Activated CD4-positive, alpha-beta memory T cell treated with anti-CD3 and anti-CD28 coated beads, Interleukin-2, amount 10 ng/mL, durations not matched to agents 7 days and 5 days (primary cell): ENCODE measurements at regions not wholly inside any gene's neighbourhood (a gene's known extent, or its start where the extent isn't known, plus 50 kb on each side); places are given as distances from the start of the nearest gene placed in this dataset.
A peak's percentile ranks its signal among the peaks of the same experiment; 100 is the strongest.

Experiments used
- CTCF ChIA-PET: fragments of 350-600 bp; sonication (Branson Sonifier 250); formaldehyde crosslinking; loops from one replicate; lab custom pipeline; 2021; ENCODE audit warnings: antibody characterized with exemption, inconsistent platforms; lab: Charles Lee
- POLR2A ChIA-PET: fragments of 350-600 bp; sonication (Branson Sonifier 250); formaldehyde crosslinking; loops from one replicate; lab custom pipeline; 2021; ENCODE audit warnings: antibody characterized with exemption; lab: Charles Lee
- DNase-seq: peaks from one replicate; pipeline ENCODE4 v3.0.0-alpha.2; 2020
- H3K27ac Mint-ChIP-seq: one replicate; pipeline ENCODE4 v1.8.0; 2021; ENCODE audit warnings: mild to moderate bottlenecking, mixed read lengths
- H3K27me3 Mint-ChIP-seq: one replicate; pipeline ENCODE4 v1.8.0; 2021; ENCODE audit warnings: mixed read lengths
- H3K36me3 Mint-ChIP-seq: one replicate; pipeline ENCODE4 v1.8.0; 2021; ENCODE audit warnings: low read depth, mixed read lengths
- H3K4me1 Mint-ChIP-seq: one replicate; pipeline ENCODE4 v1.8.0; 2021; ENCODE audit warnings: mixed read lengths
- H3K4me3 Mint-ChIP-seq: one replicate; pipeline ENCODE4 v1.8.0; 2021; ENCODE audit warnings: mild to moderate bottlenecking, mixed read lengths
- H3K9me3 Mint-ChIP-seq: one replicate; pipeline ENCODE4 v1.8.0; 2021; ENCODE audit warnings: mixed read lengths

DNA sequence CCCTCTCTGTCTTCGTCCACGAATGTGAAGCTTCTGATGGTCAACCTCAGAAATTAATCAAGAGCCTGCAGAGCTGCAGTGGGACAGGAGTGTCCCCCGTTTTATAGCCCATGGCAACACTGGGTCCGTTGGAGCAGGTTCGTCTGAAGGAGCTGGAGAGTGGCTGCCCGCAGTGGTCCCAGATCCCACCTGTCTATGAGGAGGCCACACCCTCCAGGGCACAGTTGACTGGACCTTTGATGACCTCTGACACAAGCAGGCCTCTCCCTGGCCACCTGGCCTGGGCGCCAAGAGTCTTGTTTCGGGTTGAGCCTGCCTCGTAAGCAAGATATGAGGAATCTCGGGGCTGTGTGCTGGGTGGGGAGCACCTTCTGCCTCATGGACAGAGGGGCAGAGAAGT is 100.7 kb upstream of the SFSWAP start:
- Mint-ChIP-seq H3K27ac (no peak overlapping the region), H3K4me1 (peaks cover 46% of the 10 kb centered on the region), H3K36me3 (peaks cover 10% of the 10 kb centered on the region), H3K27me3 (no peaks in the 10 kb centered on the region), H3K4me3 (no peak overlapping the region), H3K9me3 (peaks cover 3% of the 10 kb centered on the region)
- ChIA-PET CTCF (interaction anchor here (1.0 kb wide), 1 partner anchor 10 kb away, joined by 3 read pairs; no protein-coding TSS in a partner anchor), POLR2A (no interaction called here)
- no peak for DNase-seq

DNA sequence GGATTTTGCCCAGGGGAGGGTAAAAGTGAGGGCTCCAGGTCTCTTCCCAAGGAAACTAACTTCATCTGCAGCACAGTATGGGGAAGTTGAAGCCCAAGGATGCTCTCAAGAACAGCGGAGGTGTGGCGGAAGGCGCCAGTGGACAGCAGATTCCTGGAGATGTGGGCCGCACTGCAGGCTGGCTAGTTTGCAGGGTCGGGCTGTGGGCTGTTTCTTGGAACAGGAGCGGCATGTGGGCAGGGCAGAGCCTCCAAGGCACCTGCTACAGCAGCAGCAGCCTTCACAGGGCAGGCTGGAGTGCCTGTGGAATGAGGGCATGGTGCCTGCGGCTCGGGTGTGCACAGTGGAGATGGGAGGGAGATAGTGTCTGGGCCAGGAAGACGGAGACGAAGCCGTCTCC is 100.0 kb upstream of the SFSWAP start:
- POLR2A ChIA-PET: no interaction called here
- peaks cover 3% of the 10 kb centered on the region for H3K9me3 Mint-ChIP-seq

DNA sequence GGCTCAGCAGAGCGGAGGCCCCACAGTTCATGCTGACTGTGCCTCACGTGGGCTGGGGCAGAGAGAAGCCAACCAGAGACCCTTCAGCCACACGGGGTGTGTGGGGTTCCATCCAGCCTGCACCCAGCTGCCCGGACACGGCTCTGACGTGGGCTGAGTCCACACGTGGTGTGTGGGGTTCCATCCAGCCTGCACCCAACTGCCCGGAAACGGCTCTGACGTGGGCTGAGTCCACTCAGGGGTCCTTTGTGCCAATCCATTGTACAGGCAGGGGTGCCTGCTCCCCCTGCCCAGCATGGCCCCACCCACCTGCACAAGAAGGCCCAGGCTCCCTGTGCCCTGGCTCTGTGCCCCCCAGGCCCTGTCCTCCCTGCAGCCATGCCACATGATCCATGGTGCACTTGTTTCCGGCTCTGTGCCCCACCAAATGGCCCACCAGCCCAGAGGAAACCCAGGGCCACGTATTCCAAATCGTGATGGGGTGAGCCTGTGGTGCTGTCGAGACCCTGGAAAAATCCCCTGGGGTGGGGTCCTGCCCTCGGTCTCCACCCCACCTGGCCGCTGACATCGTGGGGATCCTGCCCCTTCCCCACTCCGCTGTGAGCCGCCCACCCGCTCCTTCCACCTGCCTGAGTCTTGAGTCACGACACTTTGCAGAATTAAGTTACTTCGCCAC is 99.3 kb upstream of the SFSWAP start:
- peaks cover 33% of the 10 kb centered on the region for H3K4me1 Mint-ChIP-seq
- H3K4me3 Mint-ChIP-seq: no peak overlapping the region
- H3K27me3 Mint-ChIP-seq: no peaks in the 10 kb centered on the region
- ChIA-PET POLR2A (no interaction called here), CTCF (no interaction called here)
- H3K27ac Mint-ChIP-seq: peak overlapping the region; percentile 16
- H3K9me3 Mint-ChIP-seq: peaks cover 3% of the 10 kb centered on the region
- DNase-seq: no peak
- H3K36me3 Mint-ChIP-seq: peaks cover 4% of the 10 kb centered on the region

More for the DNA sequence above, 100.0 kb upstream of the SFSWAP start:
- H3K27ac Mint-ChIP-seq: no peak overlapping the region
- H3K4me1 Mint-ChIP-seq: peaks cover 39% of the 10 kb centered on the region
- H3K36me3 Mint-ChIP-seq: peaks cover 10% of the 10 kb centered on the region
- CTCF ChIA-PET: no interaction called here
- no peaks in the 10 kb centered on the region for H3K27me3 Mint-ChIP-seq
- H3K4me3 Mint-ChIP-seq: no peak overlapping the region
- no peak for DNase-seq

DNA sequence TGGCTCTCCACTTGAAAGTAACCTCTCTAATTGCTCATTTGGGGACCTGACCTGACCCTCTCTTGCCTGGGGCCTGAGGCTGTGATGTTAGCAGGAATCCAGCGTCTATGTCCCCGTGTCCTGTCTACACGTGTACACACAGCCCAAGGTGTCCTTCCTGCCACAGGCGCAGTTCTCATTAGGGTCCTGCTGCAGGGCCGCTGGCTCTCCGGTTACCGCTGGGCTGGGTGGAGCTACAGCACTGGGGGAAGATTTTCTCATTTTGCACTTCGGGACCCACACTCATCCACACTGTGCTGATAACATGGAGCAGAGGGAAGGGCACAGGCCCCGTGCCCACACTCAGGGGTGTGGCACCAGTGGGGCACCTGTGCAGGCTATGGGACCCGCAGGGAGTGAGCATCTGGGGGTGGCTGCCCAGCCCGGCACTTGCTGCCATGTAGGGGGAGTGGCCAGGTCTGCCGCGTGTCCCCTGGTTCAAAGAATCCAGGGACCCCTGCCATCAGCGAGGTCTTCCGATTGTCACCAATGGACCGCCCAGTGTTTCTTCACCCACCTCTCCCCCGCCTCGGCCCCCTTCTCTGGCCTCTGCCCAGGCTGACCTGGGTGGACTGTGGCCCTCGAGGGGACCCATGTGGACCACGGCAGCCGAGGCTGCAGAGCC is 98.7 kb upstream of the SFSWAP start:
- peaks cover 3% of the 10 kb centered on the region for H3K9me3 Mint-ChIP-seq
- CTCF ChIA-PET: no interaction called here
- POLR2A ChIA-PET: no interaction called here
- DNase-seq: no peak
- H3K4me1 Mint-ChIP-seq: peaks cover 26% of the 10 kb centered on the region
- H3K36me3 Mint-ChIP-seq: peaks cover 4% of the 10 kb centered on the region
- H3K4me3 Mint-ChIP-seq: no peak overlapping the region
- H3K27ac Mint-ChIP-seq: peak overlapping the region; percentile 16
- no peaks in the 10 kb centered on the region for H3K27me3 Mint-ChIP-seq

DNA sequence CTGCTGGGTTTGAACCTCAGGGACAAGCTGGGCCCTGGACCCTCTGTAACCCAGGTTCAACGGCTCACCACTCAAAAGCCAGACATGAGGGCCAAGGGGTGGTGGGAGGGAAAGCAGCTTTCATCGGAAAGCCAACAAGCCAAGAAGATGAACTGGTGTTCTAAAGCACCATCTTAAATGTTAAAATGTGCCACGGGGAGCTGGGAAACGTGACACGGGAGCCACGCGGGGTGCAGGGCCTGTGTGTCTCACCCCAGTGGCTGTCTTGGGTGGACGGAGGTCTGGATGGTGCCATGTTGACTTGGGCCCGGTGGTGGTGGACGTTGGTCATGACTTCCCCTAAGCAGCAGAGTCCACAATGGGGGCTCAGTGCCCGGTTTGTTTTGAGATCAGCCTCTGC is 97.7 kb upstream of the SFSWAP start:
- H3K9me3 Mint-ChIP-seq: no peaks in the 10 kb centered on the region
- H3K27me3 Mint-ChIP-seq: peaks cover under 1% of the 10 kb centered on the region
- ChIA-PET CTCF (no interaction called here), POLR2A (no interaction called here)
- H3K4me1 Mint-ChIP-seq: peaks cover 16% of the 10 kb centered on the region
- no peak for DNase-seq
- no peaks in the 10 kb centered on the region for H3K36me3 Mint-ChIP-seq
- no peak overlapping the region for H3K27ac Mint-ChIP-seq
- no peak overlapping the region for H3K4me3 Mint-ChIP-seq

DNA sequence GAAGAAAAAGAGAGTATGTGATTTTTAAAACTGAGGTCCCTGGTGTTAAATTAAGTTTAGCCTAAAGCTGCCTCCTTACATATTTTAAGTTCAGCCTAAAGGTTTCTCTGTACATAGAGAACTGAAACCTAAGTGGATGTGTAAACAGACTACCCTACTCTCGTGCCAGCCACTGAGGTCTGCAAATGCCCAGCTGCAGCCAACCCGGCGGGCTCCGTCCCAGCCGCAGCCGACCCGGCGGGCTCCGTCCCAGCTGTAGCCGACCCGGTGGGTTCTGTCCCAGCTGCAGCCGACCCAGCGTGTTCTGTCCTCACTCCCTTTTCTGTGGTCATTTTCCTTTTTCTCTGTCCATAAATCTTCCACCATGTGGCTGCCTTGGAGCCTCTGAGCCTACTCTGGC is 97.2 kb upstream of the SFSWAP start:
- Mint-ChIP-seq H3K4me1 (peaks cover 11% of the 10 kb centered on the region), H3K9me3 (no peaks in the 10 kb centered on the region), H3K27ac (no peak overlapping the region), H3K27me3 (peaks cover 2% of the 10 kb centered on the region), H3K4me3 (no peak overlapping the region), H3K36me3 (no peaks in the 10 kb centered on the region)
- DNase-seq: no peak
- CTCF ChIA-PET: no interaction called here
- POLR2A ChIA-PET: no interaction called here

DNA sequence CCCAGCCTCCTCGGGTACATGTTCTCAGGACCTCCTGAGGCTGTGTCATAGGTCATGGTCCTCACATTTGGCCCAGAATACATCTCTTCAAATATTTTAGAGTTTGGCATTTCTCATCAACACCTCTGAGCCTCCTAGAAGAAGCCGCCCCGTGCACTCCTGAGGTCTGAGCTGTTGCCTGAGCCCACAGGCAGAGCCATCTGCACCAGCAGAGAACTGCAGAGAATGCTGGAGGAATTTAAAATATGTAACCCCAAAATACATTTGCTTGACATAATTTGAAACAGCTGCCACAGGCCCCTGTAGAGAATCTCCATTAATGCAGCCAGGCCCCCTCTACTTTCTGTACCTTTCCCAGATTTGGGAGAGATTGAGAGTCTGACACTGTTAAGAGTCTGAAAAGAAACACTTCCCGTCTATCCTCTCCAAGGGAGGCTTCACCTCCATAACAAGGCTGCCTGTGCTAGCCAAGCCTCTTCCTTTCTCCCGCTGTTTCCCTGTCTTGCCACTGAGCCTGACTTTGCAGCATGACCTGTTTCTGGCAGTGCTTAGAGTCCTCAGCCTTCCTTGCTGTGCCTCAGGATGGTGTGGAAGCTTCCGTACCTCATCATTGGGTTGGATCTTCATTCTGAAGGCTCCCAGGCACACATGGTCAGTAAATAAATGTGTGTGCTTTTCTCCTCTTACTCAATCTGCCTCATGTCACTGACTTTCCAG is 95.4 kb upstream of the SFSWAP start:
- POLR2A ChIA-PET: no interaction called here
- no peaks in the 10 kb centered on the region for H3K4me1 Mint-ChIP-seq
- CTCF ChIA-PET: no interaction called here
- no peak for DNase-seq
- no peak overlapping the region for H3K4me3 Mint-ChIP-seq
- H3K27ac Mint-ChIP-seq: no peak overlapping the region
- no peaks in the 10 kb centered on the region for H3K9me3 Mint-ChIP-seq
- H3K27me3 Mint-ChIP-seq: peaks cover 8% of the 10 kb centered on the region
- H3K36me3 Mint-ChIP-seq: no peaks in the 10 kb centered on the region

DNA sequence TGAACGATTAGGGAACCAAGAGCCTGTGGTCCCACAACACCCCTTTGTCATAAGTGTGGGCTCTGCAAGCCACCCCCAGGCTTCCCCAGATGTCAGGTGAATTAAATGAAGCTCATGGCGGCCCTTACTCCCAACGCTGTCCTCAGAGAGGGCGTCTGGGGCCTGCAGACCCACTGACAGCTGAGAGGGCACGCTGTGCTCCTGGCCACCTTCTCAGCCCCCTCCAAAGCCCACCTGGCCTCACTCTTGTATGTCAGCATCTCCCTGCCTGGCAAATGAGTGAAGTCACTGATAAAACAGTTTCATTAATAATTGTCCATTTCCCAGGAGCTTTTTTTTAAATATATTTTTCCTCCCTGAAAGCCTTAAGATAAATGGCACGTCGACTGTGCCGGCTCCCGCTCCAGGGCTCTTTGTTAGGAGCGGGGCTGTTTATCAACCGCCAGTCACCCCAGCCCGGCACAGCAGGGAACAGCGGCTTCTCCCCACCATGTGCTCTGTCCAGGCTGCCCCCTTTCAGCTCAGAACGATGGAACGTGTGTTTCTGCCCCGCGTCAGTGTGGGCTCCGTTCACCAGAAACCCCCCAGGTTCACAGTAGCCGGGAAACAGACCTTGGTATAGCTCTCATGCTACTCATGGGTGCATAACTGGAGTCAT is 94.7 kb upstream of the SFSWAP start:
- CTCF ChIA-PET: no interaction called here
- POLR2A ChIA-PET: no interaction called here
- H3K4me3 Mint-ChIP-seq: no peak overlapping the region

DNA sequence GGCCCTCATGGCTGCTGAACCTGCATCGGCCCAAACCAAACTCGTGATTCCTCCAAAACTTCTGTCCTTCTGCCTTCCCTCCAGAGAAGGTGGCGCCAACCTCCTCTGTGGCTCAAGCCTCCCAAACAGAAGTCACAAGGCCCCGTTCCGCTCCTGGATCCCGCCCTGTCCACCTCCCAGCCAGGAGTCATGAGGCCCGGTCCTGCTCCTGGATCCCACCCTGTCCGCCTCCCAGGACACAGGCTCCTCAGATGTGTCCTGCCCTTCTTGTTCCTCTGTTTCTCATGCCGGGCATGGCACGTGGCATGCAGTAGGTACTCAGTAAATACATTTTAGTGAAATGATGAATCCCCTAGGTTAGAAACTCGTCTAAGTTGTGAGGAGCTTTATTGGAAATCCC is 94.2 kb upstream of the SFSWAP start:
- CTCF ChIA-PET: no interaction called here
- Mint-ChIP-seq H3K36me3 (no peaks in the 10 kb centered on the region), H3K27ac (no peak overlapping the region), H3K4me3 (no peak overlapping the region), H3K4me1 (no peaks in the 10 kb centered on the region), H3K9me3 (no peaks in the 10 kb centered on the region), H3K27me3 (peaks cover 8% of the 10 kb centered on the region)
- no peak for DNase-seq
- POLR2A ChIA-PET: no interaction called here

More for the DNA sequence above, 94.7 kb upstream of the SFSWAP start:
- Mint-ChIP-seq H3K27me3 (peaks cover 8% of the 10 kb centered on the region), H3K36me3 (no peaks in the 10 kb centered on the region), H3K9me3 (no peaks in the 10 kb centered on the region), H3K4me1 (no peaks in the 10 kb centered on the region), H3K27ac (no peak overlapping the region)
- DNase-seq: no peak

DNA sequence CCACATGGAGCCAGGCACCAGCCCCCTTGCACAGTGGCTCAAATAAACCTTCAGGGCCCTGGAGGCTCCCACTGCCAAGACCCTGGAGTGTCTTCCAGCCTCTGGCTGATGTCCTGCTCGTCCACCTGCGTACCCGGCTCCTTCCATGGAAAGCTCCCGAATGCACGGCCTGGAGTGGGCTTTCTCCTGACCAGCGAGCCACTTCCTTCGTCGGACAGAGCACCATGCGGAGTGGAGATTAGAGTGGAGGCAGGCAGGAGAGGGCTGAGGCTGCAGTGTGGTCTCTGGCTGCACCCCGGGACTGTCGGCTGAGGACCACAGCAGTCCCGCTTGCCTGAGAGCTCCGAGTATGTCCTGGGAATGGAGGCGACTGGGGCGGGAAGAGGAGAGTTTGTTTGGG is 93.7 kb upstream of the SFSWAP start:
- no peaks in the 10 kb centered on the region for H3K4me1 Mint-ChIP-seq
- no peak overlapping the region for H3K27ac Mint-ChIP-seq
- CTCF ChIA-PET: no interaction called here
- no peak for DNase-seq
- no peak overlapping the region for H3K4me3 Mint-ChIP-seq
- no peaks in the 10 kb centered on the region for H3K9me3 Mint-ChIP-seq
- peaks cover 8% of the 10 kb centered on the region for H3K27me3 Mint-ChIP-seq
- H3K36me3 Mint-ChIP-seq: no peaks in the 10 kb centered on the region
- POLR2A ChIA-PET: no interaction called here

DNA sequence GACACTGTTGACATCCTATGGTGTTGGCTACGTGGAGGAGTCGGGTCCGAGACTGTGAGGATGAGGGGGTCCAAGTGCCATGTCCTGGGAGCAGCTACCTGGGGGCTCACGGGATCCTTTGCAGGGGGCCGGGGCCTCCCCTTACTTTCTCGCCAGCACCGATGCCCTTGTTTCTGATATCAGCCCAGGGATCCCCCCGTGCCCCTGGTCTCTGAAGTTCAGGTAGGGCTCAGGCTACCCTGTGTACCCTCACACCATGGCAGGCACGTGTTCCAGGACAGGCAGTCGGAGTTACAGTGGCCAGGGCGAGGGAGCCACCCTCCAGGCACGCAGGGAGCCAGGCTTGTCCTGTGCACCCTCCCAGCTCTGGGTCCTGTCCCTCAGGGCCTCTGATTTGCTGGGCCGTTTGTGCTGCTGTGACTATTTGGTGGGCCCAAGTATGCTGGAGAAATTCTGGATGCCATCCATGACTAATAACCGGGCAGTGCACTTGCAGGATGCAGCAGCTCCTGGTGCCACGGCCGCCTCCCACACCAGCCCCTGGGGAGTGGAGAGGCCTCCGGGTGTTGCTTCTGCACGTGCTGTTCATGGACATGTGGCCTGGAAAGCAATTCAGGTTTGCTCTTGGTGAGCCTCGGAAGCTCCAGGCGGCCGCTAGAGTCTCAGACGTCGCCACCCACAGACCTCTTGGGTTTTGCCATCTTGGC is 93.1 kb upstream of the SFSWAP start:
- Mint-ChIP-seq H3K4me1 (no peaks in the 10 kb centered on the region), H3K27me3 (peaks cover 8% of the 10 kb centered on the region), H3K9me3 (no peaks in the 10 kb centered on the region), H3K27ac (no peak overlapping the region), H3K36me3 (no peaks in the 10 kb centered on the region), H3K4me3 (no peak overlapping the region)
- POLR2A ChIA-PET: no interaction called here
- DNase-seq: no peak
- CTCF ChIA-PET: interaction anchor here (0.6 kb wide), 1 partner anchor 102 kb away, joined by 3 read pairs; no protein-coding TSS in a partner anchor

DNA sequence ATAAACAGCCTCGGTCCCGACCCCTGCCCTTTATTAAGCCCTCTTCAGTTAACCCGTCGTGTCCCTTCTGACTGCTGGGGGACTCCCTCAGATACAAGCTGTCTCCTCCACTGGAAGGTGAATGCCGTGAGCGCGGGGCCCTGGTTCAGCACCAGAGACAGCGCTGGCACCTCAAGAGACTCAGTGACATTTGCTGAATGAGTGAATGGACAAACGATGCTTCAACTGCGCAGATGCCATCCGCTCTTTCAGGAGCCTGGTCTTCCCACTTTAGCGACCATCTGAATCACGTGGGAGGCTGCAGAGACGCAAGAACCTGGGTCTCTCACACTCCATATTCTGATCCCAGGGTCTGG is 92.6 kb upstream of the SFSWAP start:
- H3K27ac Mint-ChIP-seq: no peak overlapping the region
- POLR2A ChIA-PET: no interaction called here
- no peak overlapping the region for H3K4me3 Mint-ChIP-seq
- H3K27me3 Mint-ChIP-seq: peaks cover 8% of the 10 kb centered on the region
- no peaks in the 10 kb centered on the region for H3K36me3 Mint-ChIP-seq
- CTCF ChIA-PET: interaction anchor here (0.6 kb wide), 1 partner anchor 101 kb away, joined by 3 read pairs; no protein-coding TSS in a partner anchor
- no peaks in the 10 kb centered on the region for H3K9me3 Mint-ChIP-seq
- H3K4me1 Mint-ChIP-seq: no peaks in the 10 kb centered on the region
- no peak for DNase-seq
